Sigmoid colon (tissue), 4 donors: ENCODE measurements at regions not wholly inside any gene's neighbourhood (a gene's known extent, or its start where the extent isn't known, plus 50 kb on each side); places are given as distances from the start of the nearest gene placed in this dataset.

Source experiments
- EP300 ChIP-seq, 4 donors: sonication (generic); formaldehyde crosslinking; IDR thresholded peaks; one replicate each; pipeline ENCODE4 v1.6.1; 2017; ENCODE audit warnings: antibody characterized with exemption in 4 of 4
- POLR2A ChIP-seq, 2 donors: fragments of 450-650 bp; IDR thresholded peaks; one replicate each; pipeline ENCODE4 v1.6.1; 2016; ENCODE audit warnings: antibody characterized with exemption in 2 of 2, mild to moderate bottlenecking in 2 of 2, moderate library complexity in 2 of 2
- POLR2AphosphoS5 ChIP-seq, 4 donors: sonication (generic); formaldehyde crosslinking; IDR thresholded peaks; one replicate each; pipeline ENCODE4 v1.6.1; 2017; ENCODE audit warnings: antibody characterized with exemption in 4 of 4
- TF ChIP-seq, protein P1 (sequence below), 4 experiments: fragments of 450-650 bp in 3 of 4; fragments of 200-600 bp in 1 of 4; IDR thresholded peaks; one replicate each; pipeline ENCODE4 v1.5.1; 2016 to 2019; ENCODE audit warnings: antibody characterized with exemption in 4 of 4, mild to moderate bottlenecking in 3 of 4, moderate library complexity in 2 of 4

DNA sequence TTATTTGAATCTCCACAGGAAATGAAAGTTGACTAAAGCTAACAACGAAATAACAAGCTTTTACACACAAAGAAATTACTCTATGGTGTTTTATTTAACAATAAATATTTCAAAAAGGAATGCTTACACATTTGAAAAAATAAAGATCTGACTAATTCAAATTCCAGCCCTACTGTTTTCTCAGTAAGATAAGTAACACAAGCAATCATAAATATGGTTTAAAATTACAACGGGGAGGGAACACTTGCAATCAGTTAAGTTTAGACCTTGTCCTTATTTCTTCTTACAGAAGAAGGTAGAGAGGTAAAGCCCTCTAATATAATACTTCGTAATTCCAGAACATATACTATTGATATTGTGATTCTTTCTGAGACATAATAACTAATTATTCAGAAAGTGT is 158.5 kb downstream of the DHX15 start:
- TF ChIP-seq, protein P1, sequence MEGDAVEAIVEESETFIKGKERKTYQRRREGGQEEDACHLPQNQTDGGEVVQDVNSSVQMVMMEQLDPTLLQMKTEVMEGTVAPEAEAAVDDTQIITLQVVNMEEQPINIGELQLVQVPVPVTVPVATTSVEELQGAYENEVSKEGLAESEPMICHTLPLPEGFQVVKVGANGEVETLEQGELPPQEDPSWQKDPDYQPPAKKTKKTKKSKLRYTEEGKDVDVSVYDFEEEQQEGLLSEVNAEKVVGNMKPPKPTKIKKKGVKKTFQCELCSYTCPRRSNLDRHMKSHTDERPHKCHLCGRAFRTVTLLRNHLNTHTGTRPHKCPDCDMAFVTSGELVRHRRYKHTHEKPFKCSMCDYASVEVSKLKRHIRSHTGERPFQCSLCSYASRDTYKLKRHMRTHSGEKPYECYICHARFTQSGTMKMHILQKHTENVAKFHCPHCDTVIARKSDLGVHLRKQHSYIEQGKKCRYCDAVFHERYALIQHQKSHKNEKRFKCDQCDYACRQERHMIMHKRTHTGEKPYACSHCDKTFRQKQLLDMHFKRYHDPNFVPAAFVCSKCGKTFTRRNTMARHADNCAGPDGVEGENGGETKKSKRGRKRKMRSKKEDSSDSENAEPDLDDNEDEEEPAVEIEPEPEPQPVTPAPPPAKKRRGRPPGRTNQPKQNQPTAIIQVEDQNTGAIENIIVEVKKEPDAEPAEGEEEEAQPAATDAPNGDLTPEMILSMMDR (IDR thresholded peaks at IDR 0.05), result no peak
- TF ChIP-seq POLR2A (IDR thresholded peaks at IDR 0.05) (no peak), EP300 (IDR thresholded peaks at IDR 0.05) (no peak), POLR2AphosphoS5 (IDR thresholded peaks at IDR 0.05) (no peak)
